Prostate gland (tissue), 2 donors: ENCODE measurements at regions not wholly inside any gene's neighbourhood (a gene's known extent, or its start where the extent isn't known, plus 50 kb on each side); places are given as distances from the start of the nearest gene placed in this dataset.

ENCODE experiments used
- CTCF ChIP-seq, 4 experiments: fragments of 200-600 bp in 2 of 4; fragments of 450-650 bp in 2 of 4; sonication (generic) in 2 of 4; IDR thresholded peaks; 1 replicate in 3 of 4; 2 replicates in 1 of 4; pipeline ENCODE4 v1.5.1; 2016 to 2019; ENCODE audit warnings: antibody characterized with exemption in 4 of 4, mild to moderate bottlenecking in 2 of 4, moderate library complexity in 2 of 4
- POLR2A ChIP-seq: fragments of 450-650 bp; IDR thresholded peaks from one replicate; pipeline ENCODE4 v1.6.1; 2016; ENCODE audit warnings: antibody characterized with exemption, mild to moderate bottlenecking

GRCh38 chr15:100810831-100811230 is 68.8 kb upstream of the ALDH1A3 start:
- no peak for TF ChIP-seq CTCF (IDR thresholded peaks at IDR 0.05)
- no peak for TF ChIP-seq POLR2A
